HG03135 (cell line): ENCODE measurements at regions not wholly inside any gene's neighbourhood (a gene's known extent, or its start where the extent isn't known, plus 50 kb on each side); places are given as distances from the start of the nearest gene placed in this dataset.

Experiments
- ATAC-seq: cut with Tn5 transposase; IDR thresholded peaks from one replicate; pipeline ENCODE4 v1.9.1; 2021; ENCODE audit warnings: mild to moderate bottlenecking, moderate library complexity; ENCODE audit not compliant: unreplicated experiment

GRCh38 chr22:48523761-48524160 lies 1303.9 kb downstream of the BRD1 start:
- no peak for ATAC-seq

DNA sequence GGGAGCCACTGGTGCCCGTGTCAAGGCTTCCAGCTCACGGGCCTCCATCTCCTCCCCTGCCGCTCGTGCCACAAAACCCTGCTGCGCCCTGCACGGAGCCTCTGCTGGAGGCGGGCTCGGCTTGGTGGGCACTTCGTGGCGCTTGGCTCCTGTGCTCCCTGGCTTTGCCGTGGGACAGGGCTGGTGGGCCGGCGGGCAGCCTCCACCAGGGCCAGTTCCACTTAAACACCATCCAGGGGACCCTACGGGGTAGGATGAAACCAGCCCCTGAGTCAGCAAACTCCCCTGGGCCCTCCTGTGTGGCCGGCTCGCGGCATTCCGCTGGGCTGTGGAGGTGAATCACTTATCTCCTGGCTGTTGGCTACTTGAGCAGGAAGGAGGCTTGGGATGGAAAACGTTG lies 1304.6 kb downstream of the BRD1 start:
- ATAC-seq, result no peak

DNA sequence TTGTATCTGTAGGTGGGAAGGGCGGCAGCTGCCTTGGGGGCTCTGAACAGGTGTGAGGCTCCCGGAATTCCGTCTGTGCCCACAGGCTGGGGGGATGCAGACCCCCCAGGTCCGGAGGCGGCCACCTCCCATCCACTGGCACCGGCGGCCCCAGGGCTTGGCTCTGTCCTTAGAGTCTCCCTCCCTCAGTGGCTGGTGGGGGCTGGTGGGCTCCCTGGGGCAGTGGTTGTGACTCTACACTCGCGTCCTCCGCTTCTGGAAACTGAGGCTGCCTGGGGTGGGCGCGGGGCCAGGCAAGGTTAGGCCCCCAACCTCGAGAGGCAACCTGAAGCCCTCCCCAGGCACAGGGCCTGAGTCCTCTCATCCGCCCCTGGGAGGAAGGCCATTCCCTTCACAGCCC lies 1305.4 kb downstream of the BRD1 start:
- ATAC-seq, result no peak

- ATAC-seq, result no peak
Observed at GRCh38 chr22:48520884-48521588, 1306.6 kb downstream of the BRD1 start.

- ATAC-seq, result no peak
Observed at GRCh38 chr22:48520207-48520606, 1307.5 kb downstream of the BRD1 start.

GRCh38 chr22:48517039-48518030 lies 1310.3 kb downstream of the BRD1 start:
- ATAC-seq, result no peak

GRCh38 chr22:48516571-48516970 lies 1311.1 kb downstream of the BRD1 start:
- ATAC-seq, result no peak

DNA sequence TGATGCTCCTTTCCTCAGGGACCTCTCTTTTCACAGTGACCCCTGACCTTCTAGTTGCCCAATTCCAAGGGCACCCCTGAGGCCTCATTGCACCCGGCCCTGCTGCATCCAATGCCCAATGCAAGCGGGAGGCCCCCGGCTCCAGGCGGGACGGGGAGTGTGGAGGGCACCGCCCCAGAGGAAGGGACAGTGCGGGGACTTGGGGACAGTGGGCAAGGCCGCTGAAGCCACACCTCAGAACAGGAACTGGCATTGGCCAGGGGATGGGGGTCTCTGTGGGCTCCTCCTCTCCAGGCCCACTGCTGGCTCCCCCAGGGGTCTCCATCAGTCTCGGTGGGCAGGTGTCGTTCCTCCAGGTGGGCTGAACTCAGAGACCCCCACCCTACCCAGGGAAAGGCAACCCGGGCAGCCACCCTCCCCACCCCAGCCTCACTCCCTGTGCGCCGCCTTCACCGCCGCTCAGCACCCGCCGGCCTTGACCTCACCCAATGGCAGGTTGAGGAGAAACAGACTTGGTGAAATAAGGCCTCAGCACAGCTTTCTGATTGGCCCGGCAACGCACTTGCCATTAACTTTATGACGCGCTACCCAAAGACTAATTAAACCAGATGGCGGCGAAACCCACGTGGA lies 1312.0 kb downstream of the BRD1 start:
- no peak for ATAC-seq

GRCh38 chr22:48513929-48514328 lies 1313.7 kb downstream of the BRD1 start:
- no peak for ATAC-seq

DNA sequence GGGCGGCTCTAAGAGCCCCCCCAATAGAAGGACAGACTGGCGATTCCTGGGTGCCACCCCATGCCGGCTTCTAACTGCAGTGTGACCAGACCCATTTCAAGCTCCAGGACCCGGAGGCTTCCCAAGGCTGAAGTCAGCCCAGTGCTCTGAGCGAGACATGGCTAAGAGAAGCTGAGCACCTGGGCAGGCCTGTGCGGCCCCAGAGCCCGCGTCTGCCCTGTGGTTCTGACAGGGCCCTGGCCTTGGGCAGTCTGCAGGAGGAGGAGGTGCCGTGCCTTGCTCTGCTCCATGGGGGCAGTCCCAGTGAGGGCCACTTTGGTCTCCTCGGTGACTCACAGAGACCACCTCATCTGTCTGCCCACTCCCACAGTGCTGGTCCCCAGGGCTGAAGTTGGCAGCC lies 1314.2 kb downstream of the BRD1 start:
- ATAC-seq, result no peak

GRCh38 chr22:48511781-48512327 lies 1315.8 kb downstream of the BRD1 start:
- no peak for ATAC-seq

DNA sequence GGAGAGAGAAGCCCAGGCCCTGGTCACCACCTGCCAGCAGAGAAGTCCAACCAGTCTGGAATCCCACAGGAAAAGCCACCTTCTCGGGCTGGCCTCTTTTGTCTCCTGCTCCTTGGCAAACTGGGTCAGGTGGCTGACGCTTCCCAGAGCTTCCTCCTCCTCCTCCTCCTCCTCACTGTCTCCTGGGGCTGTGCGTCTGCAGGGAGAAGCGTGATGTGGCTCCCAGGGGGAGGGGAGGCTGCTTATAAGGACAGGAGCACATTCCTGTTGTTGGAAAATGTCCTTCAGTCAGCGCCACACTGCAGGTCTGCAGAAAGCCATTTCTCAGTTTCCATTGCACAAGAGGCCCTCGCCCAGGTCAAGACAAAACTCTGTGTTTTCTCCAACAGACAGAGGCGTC lies 1316.5 kb downstream of the BRD1 start:
- ATAC-seq, result no peak

GRCh38 chr22:48510599-48510998 lies 1317.1 kb downstream of the BRD1 start:
- ATAC-seq, result no peak

DNA sequence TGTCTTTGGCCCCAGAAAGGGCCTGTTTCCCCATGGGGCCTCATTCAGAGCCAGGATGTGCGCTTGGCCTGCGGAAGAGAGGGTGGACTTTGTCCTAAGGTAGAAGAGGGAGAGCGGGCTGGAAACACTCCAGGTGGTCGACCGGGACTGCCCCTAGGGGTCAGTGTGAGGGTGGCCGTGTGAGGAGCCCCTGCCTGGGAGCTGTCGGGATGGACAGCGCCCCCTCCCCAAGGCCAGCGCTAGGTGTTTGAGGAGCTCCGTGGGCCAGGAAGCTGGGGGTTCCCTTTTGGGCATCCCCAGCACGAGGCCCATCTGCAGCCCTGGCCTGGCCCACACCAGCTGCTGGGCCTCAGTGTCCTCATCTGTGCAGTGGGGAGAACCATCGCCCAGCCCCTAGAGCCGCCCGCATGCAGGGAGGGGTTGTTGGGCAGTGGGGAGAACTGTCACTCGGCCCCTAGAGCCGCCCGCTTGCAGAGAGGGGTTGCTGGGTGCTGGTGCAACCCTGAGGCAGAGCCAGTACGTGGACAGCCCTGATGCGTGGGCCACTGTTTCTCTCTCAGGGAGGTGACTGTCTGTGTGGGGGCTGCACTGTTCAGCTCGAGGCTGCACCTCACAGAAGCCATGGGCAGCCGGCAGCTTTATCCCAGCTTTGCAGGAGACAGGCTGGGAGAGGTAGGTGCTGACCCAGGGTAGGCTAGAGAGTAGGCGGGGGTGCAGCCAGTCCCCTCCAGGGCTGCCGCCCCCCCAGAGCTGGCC lies 1319.9 kb downstream of the BRD1 start:
- ATAC-seq, result no peak

- ATAC-seq, result no peak
Observed at GRCh38 chr22:48507171-48507570, 1320.5 kb downstream of the BRD1 start.

DNA sequence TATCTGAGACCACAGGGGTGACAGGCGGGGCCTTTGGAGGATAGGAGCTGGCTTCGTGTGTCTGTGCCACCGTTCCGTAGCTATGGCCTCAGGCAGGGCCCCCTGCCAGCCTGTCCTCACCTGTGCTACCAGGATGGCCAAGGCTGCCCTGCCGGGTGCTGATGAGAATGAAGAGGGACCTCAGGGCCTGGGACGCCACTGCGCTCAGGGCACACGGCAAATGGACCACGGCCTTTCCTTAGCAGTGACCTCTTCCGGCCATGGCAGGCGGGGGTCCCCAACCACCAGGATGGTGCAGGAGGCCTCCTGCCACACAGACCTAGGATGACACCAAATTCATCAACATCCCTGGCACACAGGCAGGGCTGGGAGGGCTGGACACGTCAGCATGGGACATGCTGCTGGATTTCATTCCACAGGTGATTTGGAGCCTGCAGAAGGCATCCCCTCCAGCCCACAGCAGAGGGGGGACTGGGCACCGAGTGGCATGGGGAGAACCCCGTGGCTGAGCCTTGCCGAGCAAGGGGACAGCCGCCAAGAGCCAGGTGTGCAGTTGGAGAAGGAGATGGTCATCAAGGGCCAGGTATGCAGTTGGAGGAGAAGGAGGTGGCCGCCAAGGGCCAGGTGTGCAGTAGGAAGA lies 1321.0 kb downstream of the BRD1 start:
- ATAC-seq, result no peak

DNA sequence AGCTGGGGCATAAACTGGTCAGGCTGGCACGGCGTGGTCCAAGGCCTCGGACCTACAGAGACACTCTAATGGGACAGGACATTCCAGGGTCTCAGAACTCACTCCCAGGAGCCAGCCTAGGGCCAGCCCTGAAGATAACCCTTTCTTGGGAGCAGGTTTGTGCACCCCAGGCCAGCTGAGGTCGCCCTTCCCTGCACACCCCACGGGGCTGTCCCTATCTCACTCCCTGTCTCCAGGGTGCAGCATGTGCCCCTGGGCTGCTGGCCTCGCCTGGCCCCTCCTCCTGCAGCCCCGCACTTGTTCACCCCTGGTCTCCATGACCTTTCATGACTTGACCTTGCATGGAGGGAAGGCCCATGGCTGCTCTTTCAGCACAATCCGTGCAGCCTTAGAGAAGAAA lies 1321.8 kb downstream of the BRD1 start:
- ATAC-seq, result no peak

DNA sequence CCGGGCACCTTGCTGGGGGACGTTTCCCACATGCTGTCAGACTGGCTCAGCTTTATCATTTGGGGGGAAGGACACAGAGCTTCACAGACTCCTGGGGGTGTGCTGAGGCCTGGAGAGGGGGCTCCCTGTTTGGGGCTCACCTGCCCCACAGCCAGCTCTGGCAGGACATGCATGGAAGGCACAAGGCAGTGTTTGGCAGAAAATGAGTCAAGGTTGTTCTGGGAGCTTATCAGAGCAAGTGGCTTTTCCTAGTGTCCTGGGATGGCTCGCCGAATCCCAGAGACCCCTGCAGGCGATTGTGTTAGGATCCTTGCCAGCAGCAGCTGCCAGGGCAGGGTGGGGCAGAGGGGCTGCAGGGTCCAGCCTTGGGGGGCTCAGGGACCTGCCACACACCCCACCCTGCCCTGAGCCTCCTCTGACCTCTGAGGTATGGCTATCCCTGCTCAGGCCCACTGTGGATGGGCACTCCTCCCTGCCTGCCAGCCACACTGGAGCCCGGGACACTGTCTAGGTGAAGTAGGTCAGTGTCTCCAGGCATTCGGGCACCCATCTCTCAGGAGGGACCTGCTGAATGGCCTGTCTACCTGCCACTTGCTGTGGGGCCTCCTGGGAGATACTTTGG lies 1323.0 kb downstream of the BRD1 start:
- ATAC-seq, result no peak

DNA sequence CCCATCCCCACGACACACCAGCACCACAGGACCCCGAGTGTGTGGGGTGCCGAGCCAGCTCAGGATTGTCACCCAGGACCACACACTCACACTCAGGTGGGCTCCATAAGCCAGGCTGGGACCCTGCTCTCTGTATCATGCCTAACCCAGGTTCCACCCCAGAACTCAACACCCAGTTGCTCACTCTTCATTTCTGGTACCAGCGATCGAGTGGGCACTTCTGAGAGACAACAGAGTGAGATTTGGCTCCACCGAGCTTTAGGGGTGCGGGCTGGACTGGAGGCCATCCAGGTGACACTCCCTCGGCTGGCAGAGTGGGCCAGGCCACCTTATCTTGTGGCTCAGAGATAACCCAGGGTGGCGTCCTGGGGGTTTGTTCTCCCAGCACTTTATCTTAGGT lies 1323.8 kb downstream of the BRD1 start:
- no peak for ATAC-seq
